ENCODE measurements at regions not wholly inside any gene's neighbourhood (a gene's known extent, or its start where the extent isn't known, plus 50 kb on each side); places are given as distances from the start of the nearest gene placed in this dataset.

DNA sequence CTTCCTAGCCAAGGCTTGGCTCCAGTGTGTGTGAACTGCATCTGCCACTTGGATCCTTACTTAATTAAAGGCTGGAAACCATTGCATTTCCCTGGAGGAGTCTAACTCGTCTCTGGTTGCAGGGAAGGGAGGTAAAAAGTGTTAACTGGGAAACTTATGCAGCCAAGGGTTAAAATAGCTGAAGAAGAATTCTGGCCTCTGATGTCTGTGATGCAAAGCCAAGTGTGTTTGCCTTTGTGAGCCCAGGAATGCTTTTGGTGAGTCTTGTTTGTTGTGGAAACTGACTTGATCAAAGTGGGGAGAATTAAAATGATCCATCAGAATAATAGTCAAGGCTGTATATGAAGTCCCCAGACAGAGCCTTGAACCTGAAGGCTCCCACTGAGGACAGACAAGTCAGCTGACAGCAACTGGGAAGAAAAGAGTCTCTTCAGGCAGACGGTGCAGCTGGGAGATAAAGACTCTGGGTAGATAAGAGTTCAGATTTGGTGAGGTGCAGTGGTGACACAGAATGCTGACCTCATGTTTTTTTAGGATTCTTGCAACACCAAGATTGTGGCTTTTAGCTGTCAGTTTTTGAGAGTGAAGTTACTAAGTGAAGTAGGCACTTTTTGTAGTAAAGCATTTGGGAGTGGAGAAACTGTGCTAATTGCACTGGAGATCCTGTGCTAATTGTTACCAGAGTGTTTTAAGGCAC lies 59.5 kb upstream of the WLS start:
- peak; percentile 59 for DNase-seq (ENCODE audit: low read depth)
- Mint-ChIP-seq H3K9me3 (ENCODE audit: unreplicated experiment) (no peaks in the 10 kb centered on the region), H3K4me3 (ENCODE audit: unreplicated experiment) (no peak overlapping the region), H3K36me3 (ENCODE audit: low read depth, unreplicated experiment) (no peaks in the 10 kb centered on the region), H3K27ac (ENCODE audit: unreplicated experiment) (peak overlapping the region; percentile 60), H3K27me3 (ENCODE audit: low read depth, unreplicated experiment) (no peaks in the 10 kb centered on the region), H3K4me1 (ENCODE audit: low read depth, unreplicated experiment) (peaks cover 34% of the 10 kb centered on the region)
- H3K79me2 ChIP-seq (ENCODE audit: insufficient read depth, low read length) = no peaks in the 10 kb centered on the region
- peak overlapping the region; percentile 9 for H3K4me2 ChIP-seq (ENCODE audit: low read length)
- H3K36me3 ChIP-seq (ENCODE audit: insufficient read depth, low read length) = no peaks in the 10 kb centered on the region
- H3K27me3 ChIP-seq (ENCODE audit: insufficient read depth, low read length) = no peaks in the 10 kb centered on the region
- H3K9me3 ChIP-seq (ENCODE audit: insufficient read depth, low read depth, low read length) = no peaks in the 10 kb centered on the region
- no peak overlapping the region for H3K9ac ChIP-seq (ENCODE audit: low read length)
- no peaks in the 10 kb centered on the region for H4K20me1 ChIP-seq (ENCODE audit: insufficient read depth, low read length)
- FAIRE-seq = no peak
- TF ChIP-seq, protein P1, sequence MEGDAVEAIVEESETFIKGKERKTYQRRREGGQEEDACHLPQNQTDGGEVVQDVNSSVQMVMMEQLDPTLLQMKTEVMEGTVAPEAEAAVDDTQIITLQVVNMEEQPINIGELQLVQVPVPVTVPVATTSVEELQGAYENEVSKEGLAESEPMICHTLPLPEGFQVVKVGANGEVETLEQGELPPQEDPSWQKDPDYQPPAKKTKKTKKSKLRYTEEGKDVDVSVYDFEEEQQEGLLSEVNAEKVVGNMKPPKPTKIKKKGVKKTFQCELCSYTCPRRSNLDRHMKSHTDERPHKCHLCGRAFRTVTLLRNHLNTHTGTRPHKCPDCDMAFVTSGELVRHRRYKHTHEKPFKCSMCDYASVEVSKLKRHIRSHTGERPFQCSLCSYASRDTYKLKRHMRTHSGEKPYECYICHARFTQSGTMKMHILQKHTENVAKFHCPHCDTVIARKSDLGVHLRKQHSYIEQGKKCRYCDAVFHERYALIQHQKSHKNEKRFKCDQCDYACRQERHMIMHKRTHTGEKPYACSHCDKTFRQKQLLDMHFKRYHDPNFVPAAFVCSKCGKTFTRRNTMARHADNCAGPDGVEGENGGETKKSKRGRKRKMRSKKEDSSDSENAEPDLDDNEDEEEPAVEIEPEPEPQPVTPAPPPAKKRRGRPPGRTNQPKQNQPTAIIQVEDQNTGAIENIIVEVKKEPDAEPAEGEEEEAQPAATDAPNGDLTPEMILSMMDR (IDR thresholded peaks at IDR 0.05; ENCODE audit: insufficient read depth, low read depth, low read length) = no peak
- TF ChIP-seq EZH2 (IDR thresholded peaks at IDR 0.05; ENCODE audit: insufficient read depth, low read length) = no peak
- H3K4me1 ChIP-seq (ENCODE audit: insufficient read depth, low read length) = peaks cover 33% of the 10 kb centered on the region
- no peak overlapping the region for H2AFZ ChIP-seq (ENCODE audit: low read depth, low read length)
- no peak overlapping the region for H3K4me3 ChIP-seq (ENCODE audit: insufficient read depth, low read depth, low read length)
- H3K27ac ChIP-seq (ENCODE audit: low read depth, low read length) = no peak overlapping the region

DNA sequence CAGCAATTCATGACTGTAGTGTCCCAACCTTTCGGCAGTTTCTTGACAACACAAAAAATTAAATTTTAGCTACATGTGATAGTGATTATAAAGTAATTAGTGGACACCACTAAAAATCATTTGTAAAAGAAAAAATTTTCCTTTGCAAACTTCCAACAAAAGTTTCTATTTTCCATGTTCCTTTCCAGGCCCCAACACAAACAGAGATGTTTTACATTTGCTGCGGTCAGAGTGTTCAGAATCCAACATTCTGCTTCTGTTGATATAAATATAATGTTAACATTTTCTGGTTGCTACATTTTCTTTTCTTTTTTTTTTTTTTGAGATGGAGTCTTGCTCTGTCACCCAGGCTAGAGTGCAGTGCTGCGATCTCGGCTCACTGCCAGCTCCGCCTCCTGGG lies 54.9 kb upstream of the WLS start:
- Mint-ChIP-seq H3K27ac (ENCODE audit: unreplicated experiment) (no peak overlapping the region), H3K27me3 (ENCODE audit: low read depth, unreplicated experiment) (no peaks in the 10 kb centered on the region)
- no peak overlapping the region for H3K4me3 ChIP-seq (ENCODE audit: insufficient read depth, low read depth, low read length)

DNA sequence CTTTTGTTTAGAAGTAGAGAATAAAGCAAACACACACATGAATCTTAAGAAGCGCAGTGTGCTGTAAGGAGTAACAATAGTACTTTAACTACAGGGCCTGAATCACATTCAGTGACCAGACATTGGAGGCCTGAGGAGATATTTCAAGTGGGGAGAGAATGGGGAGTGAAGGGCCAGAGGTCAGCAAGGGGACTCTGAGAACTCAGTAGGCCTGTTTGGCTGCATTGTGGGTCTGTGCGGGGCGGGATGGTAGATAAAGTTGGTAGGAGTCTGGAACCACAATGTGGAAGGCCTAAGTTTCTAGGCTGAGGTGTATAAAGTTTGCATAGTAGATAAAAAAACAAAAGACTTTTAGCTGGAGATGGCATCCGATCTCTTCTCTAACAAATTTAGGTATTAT lies 52.7 kb upstream of the WLS start:
- H3K4me1 Mint-ChIP-seq (ENCODE audit: low read depth, unreplicated experiment) = peaks cover 3% of the 10 kb centered on the region
- H3K9ac ChIP-seq (ENCODE audit: low read length) = no peak overlapping the region

More for the DNA sequence above, 54.9 kb upstream of the WLS start:
- no peaks in the 10 kb centered on the region for H3K79me2 ChIP-seq (ENCODE audit: insufficient read depth, low read length)
- Mint-ChIP-seq H3K4me1 (ENCODE audit: low read depth, unreplicated experiment) (peaks cover 8% of the 10 kb centered on the region), H3K4me3 (ENCODE audit: unreplicated experiment) (no peak overlapping the region), H3K36me3 (ENCODE audit: low read depth, unreplicated experiment) (no peaks in the 10 kb centered on the region), H3K9me3 (ENCODE audit: unreplicated experiment) (no peaks in the 10 kb centered on the region)
- H4K20me1 ChIP-seq (ENCODE audit: insufficient read depth, low read length) = no peaks in the 10 kb centered on the region
- no peak overlapping the region for H2AFZ ChIP-seq (ENCODE audit: low read depth, low read length)
- TF ChIP-seq, protein P1 (IDR thresholded peaks at IDR 0.05; ENCODE audit: insufficient read depth, low read depth, low read length) = no peak
- TF ChIP-seq EZH2 (IDR thresholded peaks at IDR 0.05; ENCODE audit: insufficient read depth, low read length) = no peak
- DNase-seq (ENCODE audit: low read depth) (no peak), FAIRE-seq (no peak)
- peaks cover 8% of the 10 kb centered on the region for H3K4me1 ChIP-seq (ENCODE audit: insufficient read depth, low read length)
- H3K36me3 ChIP-seq (ENCODE audit: insufficient read depth, low read length) = no peaks in the 10 kb centered on the region
- H3K27ac ChIP-seq (ENCODE audit: low read depth, low read length) = no peak overlapping the region
- H3K9ac ChIP-seq (ENCODE audit: low read length) = no peak overlapping the region
- H3K9me3 ChIP-seq (ENCODE audit: insufficient read depth, low read depth, low read length) = no peaks in the 10 kb centered on the region
- no peak overlapping the region for H3K4me2 ChIP-seq (ENCODE audit: low read length)
- no peaks in the 10 kb centered on the region for H3K27me3 ChIP-seq (ENCODE audit: insufficient read depth, low read length)

More for the DNA sequence above, 52.7 kb upstream of the WLS start:
- Histone ChIP-seq H3K4me2 (ENCODE audit: low read length) (no peak overlapping the region), H3K27ac (ENCODE audit: low read depth, low read length) (no peak overlapping the region), H3K4me3 (ENCODE audit: insufficient read depth, low read depth, low read length) (no peak overlapping the region), H3K27me3 (ENCODE audit: insufficient read depth, low read length) (no peaks in the 10 kb centered on the region), H3K79me2 (ENCODE audit: insufficient read depth, low read length) (no peaks in the 10 kb centered on the region), H3K36me3 (ENCODE audit: insufficient read depth, low read length) (no peaks in the 10 kb centered on the region), H2AFZ (ENCODE audit: low read depth, low read length) (no peak overlapping the region), H4K20me1 (ENCODE audit: insufficient read depth, low read length) (no peaks in the 10 kb centered on the region), H3K4me1 (ENCODE audit: insufficient read depth, low read length) (no peaks in the 10 kb centered on the region), H3K9me3 (ENCODE audit: insufficient read depth, low read depth, low read length) (no peaks in the 10 kb centered on the region)
- no peak for DNase-seq (ENCODE audit: low read depth)
- FAIRE-seq = no peak
- Mint-ChIP-seq H3K27ac (ENCODE audit: unreplicated experiment) (no peak overlapping the region), H3K9me3 (ENCODE audit: unreplicated experiment) (no peaks in the 10 kb centered on the region), H3K27me3 (ENCODE audit: low read depth, unreplicated experiment) (no peaks in the 10 kb centered on the region), H3K36me3 (ENCODE audit: low read depth, unreplicated experiment) (no peaks in the 10 kb centered on the region), H3K4me3 (ENCODE audit: unreplicated experiment) (no peak overlapping the region)
- TF ChIP-seq EZH2 (IDR thresholded peaks at IDR 0.05; ENCODE audit: insufficient read depth, low read length) = no peak
- TF ChIP-seq, protein P1 (IDR thresholded peaks at IDR 0.05; ENCODE audit: insufficient read depth, low read depth, low read length) = no peak

Data from astrocyte (in vitro differentiated cells and primary cell).